ENCODE measurements at regions not wholly inside any gene's neighbourhood (a gene's known extent, or its start where the extent isn't known, plus 50 kb on each side); places are given as distances from the start of the nearest gene placed in this dataset.

DNA sequence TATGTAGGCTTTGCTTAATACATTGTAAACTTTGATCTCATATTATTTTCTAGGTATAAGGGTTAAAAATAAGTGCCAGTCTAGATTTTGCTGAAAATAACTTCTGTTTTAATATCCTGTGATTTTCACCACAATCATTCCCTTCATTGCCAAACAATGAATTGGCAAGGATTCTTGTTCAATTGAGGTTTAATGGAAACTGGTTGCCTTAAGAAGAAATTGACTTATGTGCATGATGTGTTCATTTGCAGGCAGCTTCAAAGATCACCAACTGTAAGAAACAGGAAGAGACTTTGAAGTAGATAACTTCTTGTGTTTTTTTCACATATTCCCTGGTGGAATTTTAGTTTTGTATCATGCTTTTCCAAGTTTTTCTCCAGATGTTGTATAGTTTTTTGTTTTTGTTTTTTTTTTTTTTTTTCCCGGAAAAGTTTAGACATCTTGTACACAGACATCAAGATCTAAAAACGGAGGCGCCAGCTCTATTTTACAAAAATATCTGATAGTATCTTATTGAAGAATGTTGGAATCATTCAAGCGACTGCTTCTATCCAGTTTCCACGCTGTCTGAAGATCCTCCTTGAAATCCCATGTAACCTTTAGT, 108.3 kb downstream of the POSTN start:
- Histone ChIP-seq H3K27ac (no peak overlapping the region), H3K27me3 (no peaks in the 10 kb centered on the region), H3K4me3 (no peak overlapping the region), H3K36me3 (no peaks in the 10 kb centered on the region), H3K4me1 (peaks cover 12% of the 10 kb centered on the region), H3K9me3 (no peaks in the 10 kb centered on the region)
- no peak for DNase-seq (ENCODE audit: low spot score in 2 of 2)
- WGBS = 75% methylated on average over 5 of the region's 5 CpGs
- no peak for TF ChIP-seq POLR2A (IDR thresholded peaks at IDR 0.05)
- TF ChIP-seq POLR2AphosphoS5 (IDR thresholded peaks at IDR 0.05) = no peak
- TF ChIP-seq, protein P1, sequence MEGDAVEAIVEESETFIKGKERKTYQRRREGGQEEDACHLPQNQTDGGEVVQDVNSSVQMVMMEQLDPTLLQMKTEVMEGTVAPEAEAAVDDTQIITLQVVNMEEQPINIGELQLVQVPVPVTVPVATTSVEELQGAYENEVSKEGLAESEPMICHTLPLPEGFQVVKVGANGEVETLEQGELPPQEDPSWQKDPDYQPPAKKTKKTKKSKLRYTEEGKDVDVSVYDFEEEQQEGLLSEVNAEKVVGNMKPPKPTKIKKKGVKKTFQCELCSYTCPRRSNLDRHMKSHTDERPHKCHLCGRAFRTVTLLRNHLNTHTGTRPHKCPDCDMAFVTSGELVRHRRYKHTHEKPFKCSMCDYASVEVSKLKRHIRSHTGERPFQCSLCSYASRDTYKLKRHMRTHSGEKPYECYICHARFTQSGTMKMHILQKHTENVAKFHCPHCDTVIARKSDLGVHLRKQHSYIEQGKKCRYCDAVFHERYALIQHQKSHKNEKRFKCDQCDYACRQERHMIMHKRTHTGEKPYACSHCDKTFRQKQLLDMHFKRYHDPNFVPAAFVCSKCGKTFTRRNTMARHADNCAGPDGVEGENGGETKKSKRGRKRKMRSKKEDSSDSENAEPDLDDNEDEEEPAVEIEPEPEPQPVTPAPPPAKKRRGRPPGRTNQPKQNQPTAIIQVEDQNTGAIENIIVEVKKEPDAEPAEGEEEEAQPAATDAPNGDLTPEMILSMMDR (IDR thresholded peaks at IDR 0.05) = no peak
- TF ChIP-seq EP300 (IDR thresholded peaks at IDR 0.05) = no peak

DNA sequence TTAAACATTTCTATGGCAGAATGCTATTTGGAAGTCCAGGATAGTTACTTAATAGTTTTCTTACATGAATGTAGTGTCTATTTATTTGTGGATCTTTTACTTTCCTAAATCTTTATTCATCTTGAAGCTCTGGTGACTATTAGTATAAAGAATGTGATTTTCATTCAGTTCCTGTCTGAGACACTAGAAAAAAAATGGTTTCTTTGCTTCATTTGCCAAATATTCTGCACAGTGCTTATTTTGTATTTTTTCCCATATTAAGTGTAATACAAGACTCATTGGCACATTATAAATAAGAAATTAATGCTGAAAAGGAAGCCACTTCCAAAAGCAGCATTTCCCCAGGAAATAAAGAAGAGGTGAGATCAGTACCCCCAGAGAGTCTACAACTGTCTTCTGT, 109.8 kb downstream of the POSTN start:
- TF ChIP-seq, protein P1 (IDR thresholded peaks at IDR 0.05) = no peak
- TF ChIP-seq POLR2A (IDR thresholded peaks at IDR 0.05) = no peak
- TF ChIP-seq POLR2AphosphoS5 (IDR thresholded peaks at IDR 0.05) = no peak
- no peak for TF ChIP-seq EP300 (IDR thresholded peaks at IDR 0.05)
- H3K4me3 ChIP-seq = no peak overlapping the region
- H3K27me3 ChIP-seq = no peaks in the 10 kb centered on the region
- H3K9me3 ChIP-seq = no peaks in the 10 kb centered on the region
- H3K4me1 ChIP-seq = peaks cover 6% of the 10 kb centered on the region
- H3K27ac ChIP-seq = no peak overlapping the region
- H3K36me3 ChIP-seq = no peaks in the 10 kb centered on the region
- no peak for DNase-seq (ENCODE audit: low spot score in 2 of 2)

DNA sequence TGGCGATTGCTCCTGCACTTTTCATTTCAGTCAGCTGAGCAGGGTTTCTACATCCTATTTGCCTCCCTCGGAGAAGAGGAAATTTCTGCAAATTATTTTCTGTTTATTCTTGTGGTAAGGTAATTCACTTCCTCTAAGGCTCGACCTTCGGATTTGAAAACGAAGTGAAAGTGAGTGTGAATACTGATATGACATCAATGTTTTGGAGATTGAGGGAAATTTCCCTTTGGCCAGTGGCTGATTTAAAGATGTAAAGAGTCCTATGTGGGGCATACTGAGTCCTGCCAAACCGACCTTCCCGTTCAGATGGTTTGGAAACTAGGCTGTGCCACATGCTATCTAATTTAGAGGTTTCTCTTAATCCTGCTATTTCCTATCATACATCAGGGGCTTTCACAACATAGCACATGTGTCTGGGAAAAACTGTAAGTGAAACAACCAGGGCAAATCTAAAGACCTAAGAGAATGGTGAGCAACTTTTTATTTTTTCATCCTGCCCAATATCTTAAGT, 112.3 kb downstream of the POSTN start:
- no peaks in the 10 kb centered on the region for H3K9me3 ChIP-seq
- H3K27me3 ChIP-seq = no peaks in the 10 kb centered on the region
- WGBS = 71% methylated on average over 7 of the region's 7 CpGs
- TF ChIP-seq POLR2AphosphoS5 (IDR thresholded peaks at IDR 0.05) (no peak), POLR2A (IDR thresholded peaks at IDR 0.05) (no peak)
- H3K27ac ChIP-seq = no peak overlapping the region
- H3K4me3 ChIP-seq = no peak overlapping the region
- H3K4me1 ChIP-seq = no peaks in the 10 kb centered on the region
- no peaks in the 10 kb centered on the region for H3K36me3 ChIP-seq
- no peak for DNase-seq (ENCODE audit: low spot score in 2 of 2)

DNA sequence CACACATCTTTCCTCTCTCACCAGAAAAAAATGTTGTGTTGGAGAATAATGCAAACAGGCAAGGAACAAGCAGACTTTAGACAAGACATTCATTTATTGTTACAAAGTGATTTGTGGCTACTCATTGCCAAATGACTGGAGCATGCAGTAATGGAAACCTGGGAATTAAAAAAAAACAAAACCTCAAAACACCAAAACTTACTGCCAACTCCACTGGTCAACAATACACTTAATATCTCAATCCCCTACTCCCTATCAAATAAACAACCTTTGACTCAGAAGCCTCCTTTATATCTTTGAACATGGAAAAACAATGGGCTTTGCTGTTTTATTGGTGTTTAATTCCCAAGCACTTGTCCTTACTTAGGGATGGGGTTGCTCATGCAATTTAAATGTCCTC, 112.8 kb downstream of the POSTN start:
- Histone ChIP-seq H3K9me3 (no peaks in the 10 kb centered on the region), H3K27ac (no peak overlapping the region), H3K36me3 (no peaks in the 10 kb centered on the region), H3K27me3 (no peaks in the 10 kb centered on the region), H3K4me3 (no peak overlapping the region), H3K4me1 (no peaks in the 10 kb centered on the region)
- TF ChIP-seq, protein P1 (IDR thresholded peaks at IDR 0.05) = no peak
- TF ChIP-seq POLR2A (IDR thresholded peaks at IDR 0.05) (no peak), EP300 (IDR thresholded peaks at IDR 0.05) (no peak), POLR2AphosphoS5 (IDR thresholded peaks at IDR 0.05) (no peak)
- no peak for DNase-seq (ENCODE audit: low spot score in 2 of 2)

DNA sequence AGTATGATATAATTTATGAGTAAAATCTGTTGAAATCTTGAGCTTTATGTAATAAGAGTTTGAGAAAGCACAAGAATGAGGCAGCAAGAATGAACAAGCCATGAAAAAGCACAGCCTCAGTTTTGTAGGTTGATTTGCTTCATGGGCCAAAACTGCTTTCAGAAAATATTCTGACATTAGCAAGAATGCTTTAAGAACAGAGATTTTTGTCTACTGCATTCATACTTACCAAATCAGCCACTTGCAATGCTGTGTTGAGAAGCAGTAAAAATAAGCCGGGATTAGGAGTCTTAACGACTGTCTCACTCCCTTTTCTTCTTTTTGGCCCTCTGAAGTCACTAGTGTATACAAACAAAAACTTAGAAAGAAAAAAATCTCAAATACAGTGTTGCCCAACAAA, 114.5 kb downstream of the POSTN start:
- H3K4me3 ChIP-seq = no peak overlapping the region
- TF ChIP-seq POLR2AphosphoS5 (IDR thresholded peaks at IDR 0.05) = no peak
- no peak for TF ChIP-seq POLR2A (IDR thresholded peaks at IDR 0.05)
- no peak for TF ChIP-seq EP300 (IDR thresholded peaks at IDR 0.05)
- H3K27me3 ChIP-seq = no peaks in the 10 kb centered on the region
- WGBS = 51% methylated on average over 2 of the region's 2 CpGs
- no peak overlapping the region for H3K27ac ChIP-seq
- H3K4me1 ChIP-seq = no peaks in the 10 kb centered on the region
- no peaks in the 10 kb centered on the region for H3K9me3 ChIP-seq
- no peaks in the 10 kb centered on the region for H3K36me3 ChIP-seq
- no peak for DNase-seq (ENCODE audit: low spot score in 2 of 2)

DNA sequence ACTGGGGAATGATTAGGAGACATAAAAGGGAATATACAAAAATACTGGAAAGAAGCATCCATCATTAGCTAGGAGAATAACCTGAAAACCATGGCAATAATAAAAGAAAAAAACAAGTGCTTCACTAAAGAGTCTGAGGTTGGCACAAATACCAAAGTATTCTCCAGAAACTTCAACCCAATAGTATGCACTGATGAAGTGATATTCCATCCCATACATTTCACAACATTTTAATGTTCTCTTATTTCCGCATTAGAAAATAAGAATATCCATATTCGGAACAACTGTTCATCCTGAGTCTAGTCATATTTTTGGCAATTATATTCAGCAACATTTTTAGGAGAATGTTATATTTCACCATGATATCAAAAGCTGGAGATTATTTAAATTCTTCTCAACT, 116.2 kb downstream of the POSTN start:
- DNase-seq (ENCODE audit: low spot score in 2 of 2) = no peak
- H3K27me3 ChIP-seq = no peaks in the 10 kb centered on the region
- H3K36me3 ChIP-seq = no peaks in the 10 kb centered on the region
- no peaks in the 10 kb centered on the region for H3K9me3 ChIP-seq
- TF ChIP-seq, protein P1 (IDR thresholded peaks at IDR 0.05) = no peak
- TF ChIP-seq POLR2AphosphoS5 (IDR thresholded peaks at IDR 0.05) = no peak
- no peak for TF ChIP-seq POLR2A (IDR thresholded peaks at IDR 0.05)
- TF ChIP-seq EP300 (IDR thresholded peaks at IDR 0.05) = no peak
- H3K4me1 ChIP-seq = no peaks in the 10 kb centered on the region
- H3K4me3 ChIP-seq = no peak overlapping the region
- H3K27ac ChIP-seq = no peak overlapping the region
- WGBS = 98% methylated on average over 2 of the region's 2 CpGs
